ENCODE measurements at regions not wholly inside any gene's neighbourhood (a gene's known extent, or its start where the extent isn't known, plus 50 kb on each side); places are given as distances from the start of the nearest gene placed in this dataset.

GRCh38 chr6:140064366-140064765 is 689.9 kb upstream of the CITED2 start:
- in situ Hi-C loops (cut with MboI; ENCODE audit: low sequenced_read_pairs in 4 of 4), result no loop called here

GRCh38 chr6:140063021-140063399 is 688.6 kb upstream of the CITED2 start:
- no peak overlapping the region for H3K4me3 ChIP-seq
- peak overlapping the region; percentile 56 to 62 (median 59) for H3K27ac ChIP-seq
- in situ Hi-C loops (cut with MboI; ENCODE audit: low sequenced_read_pairs in 4 of 4), result no loop called here
- no peaks in the 10 kb centered on the region for H3K9me3 ChIP-seq
- ATAC-seq (no peak), DNase-seq (no peak)
- peaks cover 7 to 11% of the 10 kb centered on the region in 2 donors for H3K4me1 ChIP-seq
- intact Hi-C loops (cut with DNase I; ENCODE audit: low total_unique reads), result no loop called here
- H3K27me3 ChIP-seq, result no peaks in the 10 kb centered on the region
- no peaks in the 10 kb centered on the region for H3K36me3 ChIP-seq
- TF ChIP-seq CTCF (IDR thresholded peaks at IDR 0.05 in 4 of 5, conservative IDR thresholded peaks at IDR 0.05 in 1 of 5) (no peak), POLR2A (IDR thresholded peaks at IDR 0.05) (no peak)

More at GRCh38 chr6:140064366-140064765, 689.9 kb upstream of the CITED2 start:
- no peaks in the 10 kb centered on the region for H3K9me3 ChIP-seq
- peaks cover 7 to 11% of the 10 kb centered on the region in 2 donors for H3K4me1 ChIP-seq
- DNase-seq, result no peak
- TF ChIP-seq POLR2A (IDR thresholded peaks at IDR 0.05), result no peak
- H3K36me3 ChIP-seq, result no peaks in the 10 kb centered on the region
- H3K27ac ChIP-seq, result peak overlapping the region in 1 of 4 donors; percentile 5
- H3K4me3 ChIP-seq, result no peak overlapping the region
- intact Hi-C loops (cut with DNase I; ENCODE audit: low total_unique reads), result no loop called here
- no peaks in the 10 kb centered on the region for H3K27me3 ChIP-seq
- no peak for ATAC-seq

GRCh38 chr6:140062043-140063020 is 687.9 kb upstream of the CITED2 start:
- no peaks in the 10 kb centered on the region for H3K27me3 ChIP-seq
- H3K4me3 ChIP-seq, result no peak overlapping the region
- H3K4me1 ChIP-seq, result peaks cover 7 to 11% of the 10 kb centered on the region in 2 donors
- intact Hi-C loops (cut with DNase I; ENCODE audit: low total_unique reads) (no loop called here), in situ Hi-C loops (cut with MboI; ENCODE audit: low sequenced_read_pairs in 4 of 4) (no loop called here)
- no peaks in the 10 kb centered on the region for H3K9me3 ChIP-seq
- ATAC-seq, result peak; percentile 49 to 64
- DNase-seq, result peak; percentile 25 to 43
- no peaks in the 10 kb centered on the region for H3K36me3 ChIP-seq
- H3K27ac ChIP-seq, result peak overlapping the region; percentile 56 to 62 (median 59)
- no peak for TF ChIP-seq CTCF (IDR thresholded peaks at IDR 0.05 in 4 of 5, conservative IDR thresholded peaks at IDR 0.05 in 1 of 5)
- no peak for TF ChIP-seq POLR2A (IDR thresholded peaks at IDR 0.05)

- intact Hi-C loops (cut with DNase I; ENCODE audit: low total_unique reads) (no loop called here), in situ Hi-C loops (cut with MboI; ENCODE audit: low sequenced_read_pairs in 4 of 4) (no loop called here)
- Histone ChIP-seq H3K36me3 (no peaks in the 10 kb centered on the region), H3K4me1 (peaks cover 7 to 11% of the 10 kb centered on the region in 2 donors), H3K27me3 (no peaks in the 10 kb centered on the region), H3K9me3 (no peaks in the 10 kb centered on the region), H3K4me3 (no peak overlapping the region), H3K27ac (peak overlapping the region; percentile 22 to 62 (median 56))
- no peak for TF ChIP-seq POLR2A (IDR thresholded peaks at IDR 0.05)
- no peak for TF ChIP-seq CTCF (IDR thresholded peaks at IDR 0.05 in 4 of 5, conservative IDR thresholded peaks at IDR 0.05 in 1 of 5)
- no peak for DNase-seq
- ATAC-seq, result peak; percentile 39 to 72
These were observed 686.9 kb upstream of the CITED2 start for GRCh38 chr6:140061110-140062042.
